NCI-H524 treated with DMSO at 0.1 percent for 48 hours (cell line): ENCODE measurements at regions not wholly inside any gene's neighbourhood (a gene's known extent, or its start where the extent isn't known, plus 50 kb on each side); places are given as distances from the start of the nearest gene placed in this dataset.

Experiments
- DNase-seq: peaks from one replicate; lab custom pipeline; 2025; lab: John Stamatoyannopoulos, UW

GRCh38 chr5:20113931-20114330 is 125.9 kb upstream of the CDH18 start:
- no peak for DNase-seq

DNA sequence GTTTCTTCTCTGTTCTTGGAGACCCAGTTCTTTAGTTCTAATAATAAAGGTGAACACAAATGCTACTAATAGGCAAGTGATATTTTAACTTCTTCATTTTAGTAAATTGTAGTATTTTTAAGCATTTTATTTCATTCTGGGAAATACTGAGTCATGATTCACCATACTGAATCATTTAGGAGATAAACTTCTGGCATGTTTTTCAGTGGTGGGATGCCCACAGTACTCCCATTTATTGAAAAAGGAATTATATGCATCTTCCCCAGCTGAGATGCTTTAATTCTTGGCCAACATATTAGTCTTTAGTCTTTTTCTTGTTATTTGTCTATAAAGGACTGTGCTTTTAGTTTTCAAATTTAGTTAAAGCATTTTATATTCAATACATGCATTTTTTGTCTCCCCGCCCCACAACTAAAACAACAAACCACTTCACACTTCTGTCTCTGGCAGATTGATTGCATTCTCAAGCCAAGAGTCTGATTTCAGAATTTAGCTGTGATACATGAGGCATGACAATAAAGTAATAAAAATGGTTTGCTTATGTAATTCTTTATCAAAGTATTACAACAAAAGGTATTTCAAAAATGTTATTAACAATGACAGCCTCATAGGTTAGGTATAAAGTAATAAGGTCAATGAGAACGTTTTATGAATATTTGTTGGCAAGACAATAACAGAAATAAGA is 125.2 kb upstream of the CDH18 start:
- no peak for DNase-seq

- no peak for DNase-seq
Measured at GRCh38 chr5:20109326-20109725, 121.3 kb upstream of the CDH18 start.

DNA sequence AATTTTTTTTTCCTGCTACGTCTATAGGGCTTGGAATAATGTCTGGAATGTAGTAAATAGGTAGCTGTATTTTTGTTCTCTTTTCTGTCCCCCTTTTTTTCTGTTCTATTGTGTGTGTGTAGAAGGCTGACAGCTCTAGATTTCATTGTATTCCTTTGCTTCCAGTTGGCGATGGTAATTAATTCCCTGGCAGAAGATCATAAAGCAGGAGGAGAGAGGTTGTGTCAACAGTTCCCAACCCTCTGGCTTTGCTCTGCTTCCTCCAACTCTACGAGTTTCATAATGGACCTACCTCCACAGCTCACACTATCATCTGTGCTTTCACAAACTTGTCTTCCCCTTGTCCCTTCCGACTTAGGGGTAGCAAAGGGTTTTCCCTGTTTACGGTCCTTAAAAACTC is 117.9 kb upstream of the CDH18 start:
- no peak for DNase-seq

DNA sequence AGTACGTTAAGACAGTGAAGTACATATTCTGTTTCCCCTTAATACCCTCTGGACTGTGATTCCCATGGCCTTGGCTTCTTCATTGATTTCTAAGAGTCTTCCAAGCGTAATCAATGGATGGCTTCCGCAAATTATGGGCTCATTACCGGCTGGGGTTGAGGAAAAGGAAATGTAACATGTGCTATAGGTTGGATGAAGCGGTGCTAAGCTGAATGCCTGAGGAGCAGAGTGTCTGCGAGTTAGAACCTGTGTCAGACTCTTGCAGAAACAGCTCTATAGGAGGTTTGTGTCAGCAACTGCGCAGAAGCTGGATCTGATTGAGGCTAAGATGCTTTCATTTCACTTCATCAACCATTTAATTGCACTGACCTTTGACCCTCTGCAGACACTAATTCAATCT is 114.3 kb upstream of the CDH18 start:
- DNase-seq = no peak

- DNase-seq = no peak
Measured at GRCh38 chr5:20098694-20099093, 110.7 kb upstream of the CDH18 start.

GRCh38 chr5:20088361-20088760 is 100.4 kb upstream of the CDH18 start:
- DNase-seq = no peak

GRCh38 chr5:20087299-20087698 is 99.3 kb upstream of the CDH18 start:
- DNase-seq = no peak

GRCh38 chr5:20077186-20077585 is 89.2 kb upstream of the CDH18 start:
- DNase-seq = no peak

DNA sequence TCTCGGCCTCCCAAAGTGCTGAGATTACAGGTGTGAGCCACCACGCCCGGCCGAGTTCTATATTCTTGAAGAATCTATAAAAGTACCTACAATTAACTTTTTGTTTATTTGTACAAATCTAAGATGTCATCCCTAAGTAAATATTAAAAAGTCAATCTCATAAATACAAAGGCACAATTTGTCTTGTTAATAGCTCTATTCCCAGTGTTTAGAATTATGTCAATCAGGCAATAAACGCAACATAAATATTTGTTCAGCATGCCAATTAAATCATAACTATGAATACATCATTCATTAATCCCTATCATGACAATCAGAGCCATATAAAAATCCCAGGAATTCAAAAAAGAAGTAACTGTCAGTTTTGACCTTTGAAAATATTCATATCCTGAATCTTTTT is 68.9 kb upstream of the CDH18 start:
- DNase-seq = no peak

- no peak for DNase-seq
Measured at GRCh38 chr5:20055301-20055700, 67.3 kb upstream of the CDH18 start.

DNA sequence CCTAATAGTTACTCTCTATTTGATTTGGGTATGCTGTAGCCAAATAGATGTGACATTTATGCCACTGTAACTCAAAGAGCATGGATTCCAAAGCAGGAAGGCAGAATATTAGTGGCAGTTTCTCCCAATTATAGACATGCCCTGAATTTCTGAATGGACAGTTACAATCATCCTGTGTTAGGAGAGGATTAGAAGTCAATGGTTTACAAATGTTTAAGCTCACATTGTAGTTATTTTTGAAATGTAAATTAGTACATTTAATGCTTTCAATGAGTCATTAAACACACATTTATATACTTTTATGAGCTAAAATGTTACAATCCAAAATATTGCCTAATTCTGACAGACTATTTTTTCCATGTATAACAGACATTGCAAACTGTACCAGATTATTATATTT is 62.3 kb upstream of the CDH18 start:
- DNase-seq = no peak

- DNase-seq = no peak
Measured at GRCh38 chr5:20044460-20044859, 56.5 kb upstream of the CDH18 start.

DNA sequence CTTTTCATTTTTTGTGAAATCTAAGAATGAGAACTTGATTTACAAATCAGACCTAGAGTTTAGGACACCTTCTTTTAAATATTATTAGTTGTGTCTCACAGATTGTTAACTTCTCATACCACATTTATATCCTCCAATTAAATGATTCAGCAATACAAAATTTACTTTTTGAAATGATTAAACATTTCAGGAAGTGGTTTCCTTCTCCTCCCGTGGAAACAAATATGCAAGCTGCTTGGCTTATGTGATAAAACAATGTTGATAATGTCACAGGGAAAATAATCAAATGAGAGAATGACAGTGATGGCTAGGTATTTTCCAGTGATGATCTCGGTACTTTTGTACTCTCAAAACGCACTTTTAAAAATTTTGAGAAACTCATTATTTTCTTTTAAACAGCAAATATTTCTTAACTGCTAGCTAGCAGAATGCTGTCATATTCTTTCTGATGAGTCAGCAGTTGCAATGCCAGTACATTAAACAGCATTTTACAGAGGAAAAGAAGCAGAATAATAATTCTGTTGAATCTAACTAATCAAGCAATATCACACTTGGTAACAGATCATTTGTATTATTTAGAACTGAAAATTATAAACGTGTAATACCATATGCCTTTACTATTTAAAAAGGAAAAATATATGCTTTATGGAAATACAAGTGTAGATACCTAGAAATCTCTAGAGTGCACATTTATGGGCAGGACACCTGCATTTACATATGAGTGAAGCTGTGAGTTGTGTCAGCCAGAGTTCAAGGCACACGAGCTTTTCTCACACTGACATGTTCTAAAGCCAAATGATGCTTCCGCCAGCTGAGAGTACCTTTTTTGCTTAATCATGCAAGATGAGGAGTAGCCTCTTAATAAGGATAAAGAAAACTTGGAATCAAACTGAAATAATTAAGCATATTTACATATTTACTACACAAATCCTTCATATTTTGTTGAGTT is 53.6 kb upstream of the CDH18 start:
- no peak for DNase-seq

DNA sequence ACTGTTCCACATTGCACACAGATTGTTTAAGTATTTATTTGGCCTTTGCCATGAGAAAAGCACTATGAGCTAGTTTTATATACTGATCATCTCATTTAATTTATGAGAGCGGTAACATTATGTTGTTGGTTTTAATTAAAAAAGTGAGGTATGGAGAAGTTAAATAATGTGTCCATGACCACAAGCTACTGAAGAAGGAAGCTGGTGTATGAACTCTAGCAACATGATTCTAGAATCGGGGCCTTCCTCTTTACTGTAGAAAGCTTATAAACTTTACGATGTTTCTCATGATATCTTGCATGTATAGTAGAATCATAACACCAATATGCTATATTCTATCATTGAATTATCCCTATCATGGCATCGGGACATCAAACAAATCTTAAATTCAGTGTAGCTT is 52.9 kb upstream of the CDH18 start:
- no peak for DNase-seq
